RPMI8226 (cell line): ENCODE measurements at regions not wholly inside any gene's neighbourhood (a gene's known extent, or its start where the extent isn't known, plus 50 kb on each side); places are given as distances from the start of the nearest gene placed in this dataset.

ENCODE experiments used
- DNase-seq: peaks from one replicate; pipeline ENCODE4 v3.0.0-alpha.2; 2015

GRCh38 chr2:220182790-220183189, 555.4 kb downstream of the SLC4A3 start:
- DNase-seq = no peak

GRCh38 chr2:220185766-220186305, 558.4 kb downstream of the SLC4A3 start:
- DNase-seq = no peak

GRCh38 chr2:220188031-220188430, 560.6 kb downstream of the SLC4A3 start:
- DNase-seq = no peak

GRCh38 chr2:220191031-220191430, 563.6 kb downstream of the SLC4A3 start:
- no peak for DNase-seq

- no peak for DNase-seq
Observed at GRCh38 chr2:220191737-220192136, 564.3 kb downstream of the SLC4A3 start.

- DNase-seq = no peak
Observed at GRCh38 chr2:220192994-220193753, 565.7 kb downstream of the SLC4A3 start.

- no peak for DNase-seq
Observed at GRCh38 chr2:220194630-220195584, 567.5 kb downstream of the SLC4A3 start.

GRCh38 chr2:220198896-220199295, 571.5 kb downstream of the SLC4A3 start:
- no peak for DNase-seq

GRCh38 chr2:220202066-220202465, 574.6 kb downstream of the SLC4A3 start:
- no peak for DNase-seq

- DNase-seq = no peak
Observed at GRCh38 chr2:220209093-220209492, 581.7 kb downstream of the SLC4A3 start.

- DNase-seq = no peak
Observed at GRCh38 chr2:220209751-220210150, 582.3 kb downstream of the SLC4A3 start.

GRCh38 chr2:220212296-220213080, 585.1 kb downstream of the SLC4A3 start:
- no peak for DNase-seq

- DNase-seq = no peak
Observed at GRCh38 chr2:220215785-220216184, 588.4 kb downstream of the SLC4A3 start.

- DNase-seq = no peak
Observed at GRCh38 chr2:220219371-220219770, 591.9 kb downstream of the SLC4A3 start.

GRCh38 chr2:220220009-220220408, 592.6 kb downstream of the SLC4A3 start:
- no peak for DNase-seq

GRCh38 chr2:220221992-220222391, 594.6 kb downstream of the SLC4A3 start:
- DNase-seq = no peak

GRCh38 chr2:220224691-220225543, 597.5 kb downstream of the SLC4A3 start:
- no peak for DNase-seq

- no peak for DNase-seq
Observed at GRCh38 chr2:220226076-220226475, 598.6 kb downstream of the SLC4A3 start.

- no peak for DNase-seq
Observed at GRCh38 chr2:220226546-220226945, 599.1 kb downstream of the SLC4A3 start.

GRCh38 chr2:220227266-220227920, 600.0 kb downstream of the SLC4A3 start:
- no peak for DNase-seq

GRCh38 chr2:220228310-220229006, 601.0 kb downstream of the SLC4A3 start:
- DNase-seq = no peak
